Effector memory CD8-positive, alpha-beta T cell (primary cell): ENCODE measurements at regions not wholly inside any gene's neighbourhood (a gene's known extent, or its start where the extent isn't known, plus 50 kb on each side); places are given as distances from the start of the nearest gene placed in this dataset.
"Not testable (repeated sequence)": the region's sequence is repeated elsewhere in the genome, so short reads cannot be mapped to it uniquely, and the experiment has no call there.

ENCODE experiments used
- ATAC-seq: fragments of 150-1000 bp; cut with Tn5 transposase; replicated peaks from 2 replicates; pipeline ENCODE4 v1.10.0; 2021; ENCODE audit warnings: mild to moderate bottlenecking, moderate library complexity
- DNase-seq, 3 experiments: peaks; one replicate each; pipeline ENCODE4 v3.0.0; 2021
- H3K27ac Mint-ChIP-seq, 2 donors: one replicate each; pipeline ENCODE4 v1.8.0; 2022; ENCODE audit warnings: mild to moderate bottlenecking in 2 of 2, mixed read lengths in 2 of 2, moderate library complexity in 2 of 2
- H3K27me3 Mint-ChIP-seq, 2 donors: one replicate each; pipeline ENCODE4 v1.8.0; 2022; ENCODE audit warnings: mixed read lengths in 2 of 2
- H3K36me3 Mint-ChIP-seq: one replicate; pipeline ENCODE4 v1.8.0; 2022; ENCODE audit warnings: mild to moderate bottlenecking, moderate library complexity, mixed read lengths; ENCODE audit not compliant: insufficient read depth
- H3K4me1 Mint-ChIP-seq, 2 donors: one replicate each; pipeline ENCODE4 v1.8.0; 2022; ENCODE audit warnings: low read depth in 2 of 2, mixed read lengths in 2 of 2
- H3K4me3 Mint-ChIP-seq, 2 donors: one replicate each; pipeline ENCODE4 v1.8.0; 2022; ENCODE audit warnings: mild to moderate bottlenecking in 2 of 2, mixed read lengths in 2 of 2, moderate library complexity in 2 of 2
- H3K9me3 Mint-ChIP-seq, 2 donors: one replicate each; pipeline ENCODE4 v1.8.0; 2022; ENCODE audit warnings: mixed read lengths in 2 of 2

DNA sequence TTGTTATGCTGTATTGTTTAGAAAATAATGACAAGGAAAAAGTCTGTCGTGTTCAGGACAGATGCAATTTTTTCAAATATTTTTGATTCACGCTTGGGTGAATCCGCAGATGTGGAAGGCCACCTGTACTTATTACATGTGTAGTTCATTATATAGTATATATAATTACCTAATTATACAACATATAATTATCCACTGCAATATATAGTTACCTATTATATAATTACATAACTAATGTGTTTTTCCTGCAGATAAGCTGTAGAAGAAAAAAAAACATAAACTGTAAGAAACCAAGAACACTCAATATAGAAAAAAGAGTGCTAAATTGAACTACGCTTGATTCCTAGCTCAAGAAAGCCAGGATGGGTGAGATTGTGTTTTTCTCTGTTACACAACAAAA lies 93.6 kb upstream of the RANBP3L start:
- Mint-ChIP-seq H3K36me3 (no peaks in the 10 kb centered on the region), H3K9me3 (no peaks in the 10 kb centered on the region), H3K27ac (no peak overlapping the region), H3K4me3 (no peak overlapping the region), H3K4me1 (peaks cover 0 to 2% of the 10 kb centered on the region in 2 donors), H3K27me3 (peaks cover 26 to 39% of the 10 kb centered on the region in 2 donors)
- no peak for DNase-seq
- ATAC-seq: no peak

- H3K36me3 Mint-ChIP-seq, DNase-seq, ATAC-seq, H3K4me1 Mint-ChIP-seq, H3K9me3 Mint-ChIP-seq, H3K4me3 Mint-ChIP-seq, H3K27ac Mint-ChIP-seq: not testable (repeated sequence)
- peaks cover 19 to 32% of the 10 kb centered on the region in 2 donors for H3K27me3 Mint-ChIP-seq
Observed at GRCh38 chr5:36395947-36396346, 94.2 kb upstream of the RANBP3L start.

DNA sequence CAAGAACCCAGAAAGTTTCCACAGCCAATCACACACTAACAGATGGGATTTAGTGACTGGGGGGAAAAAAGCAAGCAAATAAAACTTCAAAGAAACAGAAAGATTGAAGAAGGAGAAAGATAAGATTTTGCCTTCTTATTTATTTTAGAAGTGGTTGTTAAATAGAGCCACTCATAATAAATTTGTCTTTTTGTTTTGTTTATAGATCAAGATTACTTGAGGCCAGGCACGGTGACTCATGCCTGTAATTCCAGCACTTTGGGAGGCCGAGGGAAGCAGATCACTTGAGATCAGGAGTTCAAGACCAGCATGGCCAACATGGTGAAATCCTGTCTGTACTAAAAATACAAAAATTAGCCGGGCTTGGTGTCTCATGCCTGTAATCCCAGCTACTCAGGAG lies 94.9 kb upstream of the RANBP3L start:
- Mint-ChIP-seq H3K4me1 (no peaks in the 10 kb centered on the region), H3K9me3 (no peaks in the 10 kb centered on the region), H3K36me3 (no peaks in the 10 kb centered on the region), H3K4me3 (no peak overlapping the region), H3K27ac (no peak overlapping the region), H3K27me3 (peaks cover 17 to 25% of the 10 kb centered on the region in 2 donors)
- ATAC-seq (no peak), DNase-seq (no peak)

GRCh38 chr5:36397901-36398536 lies 96.3 kb upstream of the RANBP3L start:
- H3K4me3 Mint-ChIP-seq: no peak overlapping the region
- H3K27me3 Mint-ChIP-seq: peaks cover 18 to 19% of the 10 kb centered on the region in 2 donors
- H3K4me1 Mint-ChIP-seq: no peaks in the 10 kb centered on the region
- no peak for DNase-seq
- ATAC-seq: no peak
- H3K27ac Mint-ChIP-seq: no peak overlapping the region
- no peaks in the 10 kb centered on the region for H3K36me3 Mint-ChIP-seq
- H3K9me3 Mint-ChIP-seq: no peaks in the 10 kb centered on the region

GRCh38 chr5:36402512-36402906 lies 100.8 kb upstream of the RANBP3L start:
- peaks cover 24 to 35% of the 10 kb centered on the region in 2 donors for H3K27me3 Mint-ChIP-seq
- no peak overlapping the region for H3K27ac Mint-ChIP-seq

GRCh38 chr5:36403632-36404311 lies 102.1 kb upstream of the RANBP3L start:
- DNase-seq (no peak), ATAC-seq (no peak)
- Mint-ChIP-seq H3K27me3 (peaks cover 26 to 28% of the 10 kb centered on the region in 2 donors), H3K9me3 (no peaks in the 10 kb centered on the region), H3K4me1 (no peaks in the 10 kb centered on the region), H3K4me3 (no peak overlapping the region), H3K27ac (no peak overlapping the region), H3K36me3 (no peaks in the 10 kb centered on the region)

More at GRCh38 chr5:36402512-36402906, 100.8 kb upstream of the RANBP3L start:
- ATAC-seq: no peak
- Mint-ChIP-seq H3K36me3 (no peaks in the 10 kb centered on the region), H3K4me3 (no peak overlapping the region), H3K9me3 (no peaks in the 10 kb centered on the region), H3K4me1 (no peaks in the 10 kb centered on the region)
- no peak for DNase-seq

- DNase-seq (no peak), ATAC-seq (no peak)
- no peaks in the 10 kb centered on the region for H3K9me3 Mint-ChIP-seq
- H3K36me3 Mint-ChIP-seq: no peaks in the 10 kb centered on the region
- no peak overlapping the region for H3K27ac Mint-ChIP-seq
- H3K4me3 Mint-ChIP-seq: no peak overlapping the region
- peaks cover 28 to 32% of the 10 kb centered on the region in 2 donors for H3K27me3 Mint-ChIP-seq
- no peaks in the 10 kb centered on the region for H3K4me1 Mint-ChIP-seq
Observed at GRCh38 chr5:36406023-36406422, 104.3 kb upstream of the RANBP3L start.

DNA sequence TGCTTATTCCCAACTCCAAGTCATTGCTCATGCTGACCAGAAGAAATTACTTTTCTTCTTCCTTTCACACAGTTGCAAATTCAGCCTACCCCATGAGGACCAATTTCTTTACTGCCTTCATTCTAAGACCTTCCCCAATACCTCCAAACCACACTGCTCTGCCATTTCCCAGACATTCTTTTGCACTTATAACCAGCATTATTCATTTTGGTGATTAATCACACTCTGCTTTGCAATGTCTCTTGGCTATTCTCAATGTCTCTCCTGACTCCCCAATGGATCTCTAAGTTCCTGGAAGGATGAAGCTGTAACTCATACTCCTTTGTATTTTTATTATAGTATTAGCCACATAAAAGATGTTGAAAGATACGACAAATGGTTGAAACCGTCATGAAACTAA lies 105.7 kb upstream of the RANBP3L start:
- H3K27me3 Mint-ChIP-seq: peaks cover 28 to 38% of the 10 kb centered on the region in 2 donors
- H3K4me1 Mint-ChIP-seq: no peaks in the 10 kb centered on the region
- no peak overlapping the region for H3K4me3 Mint-ChIP-seq
- DNase-seq: no peak
- no peak overlapping the region for H3K27ac Mint-ChIP-seq
- no peaks in the 10 kb centered on the region for H3K36me3 Mint-ChIP-seq
- no peak for ATAC-seq
- no peaks in the 10 kb centered on the region for H3K9me3 Mint-ChIP-seq

DNA sequence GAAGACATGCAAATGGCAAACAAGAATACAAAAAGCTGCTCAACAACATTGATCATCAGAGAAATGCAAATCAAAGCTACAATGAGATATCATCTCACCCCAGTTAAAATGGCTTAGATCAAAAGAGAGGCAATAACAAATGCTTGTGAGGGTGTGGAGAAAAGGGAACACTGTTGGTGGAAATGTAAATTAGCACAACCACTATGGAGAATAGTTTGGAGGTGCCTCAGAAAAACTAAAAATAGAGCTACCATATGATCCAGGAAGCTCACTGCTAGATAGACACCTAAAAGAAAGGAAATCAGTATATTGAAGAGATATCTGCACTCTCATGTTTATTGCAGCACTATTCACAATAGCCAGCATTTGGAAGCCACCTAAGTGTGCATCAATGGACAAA lies 108.0 kb upstream of the RANBP3L start:
- H3K4me3 Mint-ChIP-seq, H3K36me3 Mint-ChIP-seq, H3K27ac Mint-ChIP-seq, ATAC-seq, H3K4me1 Mint-ChIP-seq, DNase-seq, H3K9me3 Mint-ChIP-seq: not testable (repeated sequence)
- H3K27me3 Mint-ChIP-seq: peaks cover 21 to 32% of the 10 kb centered on the region in 2 donors

DNA sequence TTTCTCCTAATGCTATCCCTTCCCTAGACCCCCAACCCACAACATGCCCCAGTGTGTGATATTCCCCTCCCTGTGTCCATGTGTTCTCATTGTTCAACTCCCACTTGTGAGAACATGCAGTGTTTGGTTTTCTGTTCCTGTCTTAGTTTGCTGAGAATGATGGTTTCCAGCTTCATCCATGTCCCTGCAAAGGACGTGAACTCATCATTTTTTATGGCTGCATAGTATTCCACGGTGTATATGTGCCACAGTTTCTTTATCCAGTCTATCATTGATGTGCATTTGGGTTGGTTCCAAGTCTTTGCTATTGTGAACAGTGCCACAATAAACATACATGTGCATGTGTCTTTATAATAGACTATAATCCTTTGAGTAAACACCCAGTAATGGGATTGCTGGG lies 109.0 kb upstream of the RANBP3L start:
- H3K9me3 Mint-ChIP-seq, H3K36me3 Mint-ChIP-seq, H3K4me3 Mint-ChIP-seq, DNase-seq, ATAC-seq, H3K4me1 Mint-ChIP-seq, H3K27ac Mint-ChIP-seq: not testable (repeated sequence)
- peaks cover 18 to 32% of the 10 kb centered on the region in 2 donors for H3K27me3 Mint-ChIP-seq

- H3K4me3 Mint-ChIP-seq: no peak overlapping the region
- DNase-seq: no peak
- H3K9me3 Mint-ChIP-seq: no peaks in the 10 kb centered on the region
- no peak for ATAC-seq
- H3K27me3 Mint-ChIP-seq: peaks cover 9 to 16% of the 10 kb centered on the region in 2 donors
- H3K27ac Mint-ChIP-seq: no peak overlapping the region
- H3K4me1 Mint-ChIP-seq: peaks cover 0 to 3% of the 10 kb centered on the region in 2 donors
- H3K36me3 Mint-ChIP-seq: no peaks in the 10 kb centered on the region
Observed at GRCh38 chr5:36414869-36415282, 113.2 kb upstream of the RANBP3L start.

DNA sequence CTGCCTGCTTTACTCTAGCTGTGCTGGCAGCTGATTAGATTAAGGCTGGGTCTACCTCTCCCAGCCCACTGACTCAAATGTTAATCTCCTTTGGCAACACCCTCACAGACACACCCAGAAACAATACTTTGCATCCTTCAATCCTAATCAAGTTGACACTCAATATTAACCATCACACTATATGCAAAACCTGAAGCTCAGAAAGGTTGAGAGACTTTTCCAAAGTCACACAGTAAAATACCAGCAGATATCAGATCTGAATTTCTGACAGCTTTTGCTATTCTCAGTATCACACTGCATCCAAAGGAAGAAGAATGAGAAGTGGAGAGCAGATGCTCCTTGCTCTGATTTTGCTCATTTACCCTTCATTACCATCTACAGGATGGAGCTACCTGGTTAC lies 114.9 kb upstream of the RANBP3L start:
- H3K27me3 Mint-ChIP-seq: peaks cover 4 to 9% of the 10 kb centered on the region in 2 donors
- ATAC-seq (no peak), DNase-seq (no peak)
- H3K4me1 Mint-ChIP-seq: peaks cover 0 to 3% of the 10 kb centered on the region in 2 donors
- H3K9me3 Mint-ChIP-seq: no peaks in the 10 kb centered on the region
- no peak overlapping the region for H3K27ac Mint-ChIP-seq
- no peaks in the 10 kb centered on the region for H3K36me3 Mint-ChIP-seq
- no peak overlapping the region for H3K4me3 Mint-ChIP-seq

- Mint-ChIP-seq H3K4me1 (peaks cover 0 to 3% of the 10 kb centered on the region in 2 donors), H3K9me3 (no peaks in the 10 kb centered on the region), H3K36me3 (no peaks in the 10 kb centered on the region), H3K27ac (no peak overlapping the region), H3K4me3 (no peak overlapping the region), H3K27me3 (peaks cover 4 to 9% of the 10 kb centered on the region in 2 donors)
- ATAC-seq: no peak
- DNase-seq: no peak
Observed at GRCh38 chr5:36417221-36417620, 115.5 kb upstream of the RANBP3L start.

GRCh38 chr5:36417668-36418067 lies 116.0 kb upstream of the RANBP3L start:
- ATAC-seq: no peak
- Mint-ChIP-seq H3K27me3 (peaks cover 2 to 7% of the 10 kb centered on the region in 2 donors), H3K9me3 (no peaks in the 10 kb centered on the region), H3K4me1 (peaks cover 0 to 3% of the 10 kb centered on the region in 2 donors), H3K36me3 (no peaks in the 10 kb centered on the region), H3K4me3 (no peak overlapping the region), H3K27ac (no peak overlapping the region)
- no peak for DNase-seq
